NCI-H774 (cell line): ENCODE measurements at regions not wholly inside any gene's neighbourhood (a gene's known extent, or its start where the extent isn't known, plus 50 kb on each side); places are given as distances from the start of the nearest gene placed in this dataset.
"Not testable (repeated sequence)": the region's sequence is repeated elsewhere in the genome, so short reads cannot be mapped to it uniquely, and the experiment has no call there.

Source experiments
- DNase-seq: peaks from one replicate; lab custom pipeline; 2025; lab: John Stamatoyannopoulos, UW

DNA sequence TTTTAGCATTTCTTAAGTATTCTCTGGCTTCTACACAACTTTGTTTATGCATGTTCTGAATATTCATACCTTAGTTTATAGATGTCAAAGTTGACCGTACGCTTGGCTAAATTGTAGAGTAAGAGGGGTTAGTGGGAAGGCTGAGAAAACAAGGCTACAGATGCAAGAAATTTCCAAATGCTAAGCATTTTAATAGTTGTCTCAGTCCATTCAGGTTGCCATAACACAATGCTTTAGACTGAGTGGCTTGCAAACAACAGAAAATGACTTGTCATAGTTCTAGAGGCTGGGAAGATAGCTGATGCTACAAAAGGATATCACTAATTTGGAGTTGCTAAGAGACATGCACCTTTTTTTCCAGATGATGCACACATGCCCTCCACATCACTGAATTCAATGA is 53.0 kb upstream of the C1QTNF3 start:
- DNase-seq, result not testable (repeated sequence)

DNA sequence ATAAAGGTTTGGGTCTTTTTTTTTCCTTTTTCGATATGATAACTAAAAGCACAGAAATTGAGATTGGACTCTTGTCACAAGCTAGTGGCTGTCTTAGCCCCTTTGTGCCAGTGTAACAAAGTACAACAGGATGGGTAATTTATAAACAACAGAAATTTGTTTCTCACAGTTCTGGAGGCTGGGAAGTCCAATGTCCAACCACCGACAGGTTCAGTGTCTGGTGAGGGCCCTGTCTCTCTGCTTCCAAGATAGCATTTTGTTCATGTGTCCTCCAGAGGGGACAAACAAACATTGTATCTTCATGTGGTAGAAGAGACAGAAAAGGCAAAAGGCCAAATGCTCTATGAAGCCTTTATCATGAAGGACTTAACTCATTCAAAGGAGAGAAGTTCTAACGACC is 56.9 kb upstream of the C1QTNF3 start:
- DNase-seq, result not testable (repeated sequence)

DNA sequence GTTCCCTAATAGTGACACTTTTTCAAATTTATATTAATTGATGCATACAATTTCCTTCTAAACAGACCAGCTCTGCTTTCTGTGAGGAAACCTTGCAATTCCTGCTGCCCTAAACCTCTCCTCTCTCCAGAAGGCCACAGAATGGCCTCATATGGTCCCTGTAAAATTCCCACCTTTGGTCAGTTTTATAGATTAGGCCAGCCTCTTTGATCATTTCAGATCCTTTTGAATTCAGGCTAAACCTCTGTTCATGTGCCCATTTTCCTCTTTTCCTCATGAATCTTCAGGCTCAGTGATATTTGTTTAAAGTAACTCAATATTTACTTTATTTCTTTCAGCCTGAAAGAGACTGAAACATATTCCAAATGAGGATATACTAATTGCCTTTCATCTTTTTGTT is 58.6 kb upstream of the C1QTNF3 start:
- not testable (repeated sequence) for DNase-seq

- DNase-seq, result not testable (repeated sequence)
Measured at GRCh38 chr5:34108897-34109296, 65.9 kb upstream of the C1QTNF3 start.

- not testable (repeated sequence) for DNase-seq
Measured at GRCh38 chr5:34124280-34124679, 81.3 kb upstream of the C1QTNF3 start.

- DNase-seq, result not testable (repeated sequence)
Measured at GRCh38 chr5:34125354-34125753, 82.3 kb upstream of the C1QTNF3 start.

GRCh38 chr5:34126741-34127140 is 83.7 kb upstream of the C1QTNF3 start:
- DNase-seq, result not testable (repeated sequence)

- DNase-seq, result not testable (repeated sequence)
Measured at GRCh38 chr5:34127818-34128217, 84.8 kb upstream of the C1QTNF3 start.

GRCh38 chr5:34128890-34129289 is 85.9 kb upstream of the C1QTNF3 start:
- DNase-seq, result not testable (repeated sequence)

GRCh38 chr5:34154988-34155387 is 112.0 kb upstream of the C1QTNF3 start:
- DNase-seq, result not testable (repeated sequence)

DNA sequence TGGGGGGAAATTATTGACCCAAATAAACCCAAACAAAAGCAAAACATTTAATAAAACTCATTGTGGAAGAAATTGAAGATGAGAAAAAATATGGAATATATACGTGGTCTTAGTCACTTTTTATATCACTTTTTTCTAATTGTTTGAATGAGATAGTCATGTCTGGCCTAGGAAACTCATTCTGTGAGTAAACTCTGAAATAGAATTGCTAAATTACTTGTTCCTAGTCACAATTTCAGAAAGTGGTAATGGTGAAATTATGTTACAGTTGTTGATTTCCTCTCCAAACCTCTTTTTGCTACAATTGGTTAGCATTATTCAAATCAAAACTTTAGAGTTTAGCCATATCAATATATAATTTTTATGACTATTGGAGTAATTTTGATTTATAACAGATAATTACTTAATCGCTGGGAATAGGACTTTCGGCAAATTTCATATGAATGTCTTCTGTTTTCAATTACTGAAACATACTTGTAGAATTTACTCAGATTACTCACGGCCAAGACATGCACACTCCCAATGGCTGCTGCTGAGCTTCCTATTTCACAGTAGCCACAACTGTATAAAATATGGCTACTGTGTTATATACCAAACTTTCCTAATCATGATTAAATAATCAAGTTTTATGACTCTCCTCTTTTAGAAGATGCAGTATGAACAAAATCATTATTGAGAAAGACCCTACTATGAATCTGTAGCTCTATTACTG is 113.8 kb upstream of the C1QTNF3 start:
- DNase-seq, result not testable (repeated sequence)

DNA sequence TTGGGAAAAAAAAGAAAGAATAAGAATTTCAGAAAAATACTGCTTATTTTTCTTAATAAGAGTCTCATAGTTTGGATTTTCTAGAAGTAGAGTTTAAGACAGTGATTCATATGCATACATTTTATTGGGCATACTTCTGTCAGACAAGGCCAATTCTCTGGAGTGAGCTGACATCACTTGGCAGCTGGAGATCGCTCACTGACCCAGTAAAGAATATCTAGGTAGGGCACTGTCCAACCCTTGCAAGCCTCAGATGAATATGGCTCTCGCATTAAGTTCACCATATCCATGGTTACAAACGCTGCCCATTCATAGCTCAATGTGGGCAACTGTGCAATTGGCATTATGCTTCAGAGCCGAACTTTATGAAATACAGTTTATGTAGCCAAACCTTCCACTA is 117.9 kb upstream of the C1QTNF3 start:
- not testable (repeated sequence) for DNase-seq

DNA sequence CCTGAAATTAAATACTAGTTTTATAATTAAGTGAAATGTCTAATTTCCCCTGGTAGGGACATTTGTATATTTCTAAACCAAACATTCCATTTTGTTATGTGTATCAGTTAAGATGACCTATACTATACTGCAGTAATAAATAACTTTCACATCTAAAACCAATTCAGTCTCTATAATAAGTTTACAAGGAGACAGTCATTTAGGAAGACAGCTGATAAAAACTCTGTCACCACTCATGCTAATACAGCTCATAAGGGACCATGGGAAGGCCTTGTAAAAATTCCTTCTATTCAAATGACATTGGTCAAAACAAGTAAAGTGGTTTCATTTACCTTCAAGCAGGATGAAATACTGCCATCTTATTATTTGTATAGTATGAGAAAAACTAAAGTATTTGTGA is 128.4 kb upstream of the C1QTNF3 start:
- not testable (repeated sequence) for DNase-seq

DNA sequence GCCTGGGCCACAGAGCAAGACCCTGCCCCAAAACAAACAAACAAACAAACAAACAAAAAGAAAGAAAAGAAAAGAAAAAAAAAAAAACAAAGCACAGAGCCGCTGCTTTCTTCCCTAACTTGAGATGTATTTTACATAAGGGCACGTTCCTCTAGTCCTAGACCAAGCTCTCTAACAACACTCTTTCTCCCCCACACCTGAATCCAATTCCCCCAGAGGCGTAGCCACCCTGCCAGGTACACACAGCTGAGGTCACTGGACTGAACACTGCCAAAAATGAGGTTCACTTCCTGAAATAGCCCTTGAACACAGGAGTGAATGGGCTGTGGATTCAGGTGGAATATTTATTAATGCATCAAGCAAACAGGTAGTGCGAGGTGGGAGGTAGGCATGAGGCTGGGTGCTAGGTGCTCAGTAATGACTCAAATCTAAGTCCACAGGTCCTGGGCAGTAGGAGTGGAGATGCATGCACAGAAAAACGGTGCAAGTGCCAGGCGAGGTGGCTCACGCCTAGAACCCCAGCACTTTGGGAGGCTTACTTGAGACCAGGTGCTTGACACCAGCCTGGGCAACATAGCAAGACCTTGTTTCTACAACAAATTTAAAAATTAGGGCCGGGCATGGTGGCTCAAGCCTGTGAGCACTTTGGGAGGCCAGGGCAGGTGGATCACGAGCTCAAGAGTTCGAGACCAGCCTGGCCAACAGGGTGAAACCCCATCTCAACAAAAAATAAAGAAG is 136.6 kb upstream of the C1QTNF3 start:
- not testable (repeated sequence) for DNase-seq

DNA sequence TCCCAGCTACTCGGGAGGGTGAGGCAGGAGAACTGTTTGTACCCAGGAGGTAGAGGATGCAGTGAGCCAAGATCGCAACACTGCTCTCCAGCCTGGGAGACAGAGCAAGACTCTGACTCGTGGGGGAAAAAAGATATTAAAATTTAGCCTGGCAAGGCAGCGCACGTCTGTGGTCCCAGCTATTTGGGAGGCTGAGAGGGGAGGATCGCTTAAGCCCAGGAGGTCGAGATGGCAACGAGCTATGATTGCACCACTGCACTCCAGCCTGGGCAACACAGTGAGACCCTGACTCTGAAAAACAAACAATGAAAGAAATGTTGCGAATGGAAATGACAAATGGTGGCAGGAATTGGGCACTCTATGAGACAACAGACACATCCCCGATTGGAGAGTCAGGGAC is 137.2 kb upstream of the C1QTNF3 start:
- DNase-seq, result not testable (repeated sequence)

DNA sequence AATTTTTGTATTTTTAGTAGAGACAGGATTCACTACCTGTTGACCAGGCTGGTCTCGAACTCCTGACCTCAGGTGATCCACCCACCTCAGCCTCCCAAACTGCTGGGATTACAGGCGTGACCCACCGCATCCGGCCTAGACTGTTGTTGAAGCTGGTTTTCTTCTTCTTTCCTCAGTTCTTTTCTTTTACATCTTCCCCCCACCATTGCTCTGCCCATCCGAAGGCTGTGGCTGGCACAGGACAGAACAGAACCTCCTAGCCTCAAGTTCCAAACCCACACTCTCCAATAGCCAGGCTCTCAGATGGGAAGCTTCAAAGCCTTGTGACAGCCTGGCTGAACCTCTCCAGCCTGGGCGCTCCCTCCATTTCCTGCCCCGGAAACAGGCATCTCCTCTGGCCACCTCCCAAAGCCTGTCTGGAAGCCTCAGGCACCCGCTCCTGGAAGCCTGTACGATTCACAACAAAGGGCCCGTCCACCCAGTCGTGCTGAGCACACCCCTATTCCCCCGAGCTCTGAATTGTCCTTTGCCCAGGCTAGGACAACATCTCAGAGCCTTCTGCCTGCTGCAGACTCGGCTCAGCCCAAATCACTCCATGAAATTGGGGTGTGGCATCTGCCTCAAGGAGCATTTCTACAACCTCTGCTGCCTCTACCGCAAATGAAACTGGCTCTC is 138.1 kb upstream of the C1QTNF3 start:
- DNase-seq, result not testable (repeated sequence)

DNA sequence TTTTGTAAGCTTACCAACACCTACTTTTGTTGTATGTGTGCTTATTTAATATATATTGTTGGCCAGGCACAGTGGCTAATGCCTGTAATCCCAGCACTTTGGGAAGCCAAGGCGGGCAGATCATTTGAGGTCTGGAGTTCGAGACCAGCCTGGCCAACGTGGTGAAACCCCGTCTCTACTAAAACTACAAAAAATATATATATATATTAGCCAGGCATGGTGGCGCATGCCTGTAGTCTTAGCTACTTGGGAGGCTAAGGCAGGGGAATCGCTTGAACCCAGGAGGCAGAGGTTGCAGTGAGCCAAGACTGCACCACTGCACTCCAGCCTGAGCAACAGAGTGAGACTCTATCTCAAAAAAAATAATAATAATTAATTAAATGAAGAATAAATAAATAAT is 142.0 kb upstream of the C1QTNF3 start:
- DNase-seq, result not testable (repeated sequence)

DNA sequence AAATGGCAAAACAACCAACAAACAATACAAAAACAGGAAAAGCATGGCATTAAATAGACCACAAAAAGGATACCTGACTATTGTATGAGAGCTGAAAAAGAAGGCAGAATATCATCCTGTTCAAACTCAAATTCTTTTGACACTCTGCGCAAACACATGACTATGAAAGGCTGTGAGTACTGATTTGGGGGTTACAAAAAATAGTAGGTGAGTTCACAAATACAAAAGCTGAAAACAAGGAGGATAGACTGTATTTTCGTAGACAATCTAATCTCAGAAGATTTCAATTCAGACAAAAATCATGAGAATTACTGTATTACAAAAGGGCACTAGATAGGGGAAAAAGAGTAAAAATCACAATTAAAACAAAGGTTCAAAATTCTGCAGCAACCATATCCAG is 142.6 kb upstream of the C1QTNF3 start:
- DNase-seq, result not testable (repeated sequence)

DNA sequence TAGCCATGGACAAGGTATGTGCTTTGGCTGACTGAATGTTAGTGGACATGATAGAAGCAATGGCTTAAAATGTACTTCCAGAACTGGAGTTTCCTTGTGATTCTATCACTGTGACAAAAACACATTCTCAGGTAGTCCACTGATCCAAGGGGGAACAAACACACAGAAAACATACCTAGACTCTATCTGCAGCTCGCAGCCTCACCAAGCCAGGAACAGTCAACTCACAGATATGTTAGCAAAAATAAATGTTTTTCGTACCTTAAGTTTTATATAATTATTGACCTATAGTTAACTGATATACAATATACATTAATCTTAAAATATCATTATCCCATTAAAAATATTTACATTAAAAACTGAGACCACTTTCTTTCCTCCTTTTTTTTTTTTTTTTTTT is 143.1 kb upstream of the C1QTNF3 start:
- not testable (repeated sequence) for DNase-seq

- DNase-seq, result not testable (repeated sequence)
Measured at GRCh38 chr5:34186865-34187264, 143.9 kb upstream of the C1QTNF3 start.

DNA sequence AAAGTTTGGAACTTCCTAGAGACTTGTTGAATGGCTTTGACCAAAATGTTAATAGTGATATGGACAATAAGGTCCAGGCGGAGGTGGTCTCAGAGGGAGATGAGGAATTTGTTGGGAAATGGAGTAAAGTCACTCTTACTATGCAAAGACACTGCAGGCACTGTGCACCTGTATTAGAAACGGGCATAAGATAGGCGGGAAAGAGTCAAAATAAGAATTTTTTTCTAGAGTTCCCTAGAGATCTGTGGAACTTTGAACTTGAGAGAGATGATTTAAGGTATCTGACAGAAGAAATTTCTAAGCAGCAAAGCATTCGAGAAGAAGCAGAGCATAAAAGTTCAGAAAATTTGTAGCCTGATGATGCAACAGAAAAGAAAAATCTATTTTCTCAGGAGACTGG is 144.4 kb upstream of the C1QTNF3 start:
- DNase-seq, result not testable (repeated sequence)

- DNase-seq, result not testable (repeated sequence)
Measured at GRCh38 chr5:34188001-34188822, 145.2 kb upstream of the C1QTNF3 start.
